ENCODE measurements at regions not wholly inside any gene's neighbourhood (a gene's known extent, or its start where the extent isn't known, plus 50 kb on each side); places are given as distances from the start of the nearest gene placed in this dataset.

GRCh38 chr1:9419369-9420041 is 119.8 kb upstream of the SLC25A33 start:
- ATAC-seq, result no peak
- no peak for DNase-seq
- intact Hi-C loops (cut with DNase I), result no loop called here

GRCh38 chr1:9420835-9421532 is 118.3 kb upstream of the SLC25A33 start:
- intact Hi-C loops (cut with DNase I), result no loop called here
- no peak for DNase-seq

DNA sequence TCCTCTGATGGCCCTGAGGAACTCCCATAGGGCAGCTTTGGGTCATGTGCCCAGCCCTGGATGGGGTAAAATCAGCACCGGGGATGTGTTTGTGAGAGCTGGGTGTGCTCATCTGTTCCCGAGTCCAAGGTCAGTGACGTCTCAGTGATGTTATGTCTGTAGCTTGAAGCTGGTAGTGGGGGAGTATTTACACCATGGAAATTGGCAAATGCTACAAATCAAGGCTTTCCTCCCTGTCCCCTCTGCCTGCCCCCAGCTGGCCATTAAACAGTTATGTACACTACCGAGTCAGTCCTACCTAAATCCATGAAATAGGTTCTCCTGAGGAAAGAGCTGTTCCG is 117.8 kb upstream of the SLC25A33 start:
- intact Hi-C loops (cut with DNase I), result no loop called here
- ATAC-seq, result no peak
- no peak for DNase-seq

More at GRCh38 chr1:9420835-9421532, 118.3 kb upstream of the SLC25A33 start:
- ATAC-seq, result no peak

GRCh38 chr1:9422321-9422720 is 116.9 kb upstream of the SLC25A33 start:
- intact Hi-C loops (cut with DNase I), result no loop called here
- ATAC-seq (no peak), DNase-seq (no peak)

DNA sequence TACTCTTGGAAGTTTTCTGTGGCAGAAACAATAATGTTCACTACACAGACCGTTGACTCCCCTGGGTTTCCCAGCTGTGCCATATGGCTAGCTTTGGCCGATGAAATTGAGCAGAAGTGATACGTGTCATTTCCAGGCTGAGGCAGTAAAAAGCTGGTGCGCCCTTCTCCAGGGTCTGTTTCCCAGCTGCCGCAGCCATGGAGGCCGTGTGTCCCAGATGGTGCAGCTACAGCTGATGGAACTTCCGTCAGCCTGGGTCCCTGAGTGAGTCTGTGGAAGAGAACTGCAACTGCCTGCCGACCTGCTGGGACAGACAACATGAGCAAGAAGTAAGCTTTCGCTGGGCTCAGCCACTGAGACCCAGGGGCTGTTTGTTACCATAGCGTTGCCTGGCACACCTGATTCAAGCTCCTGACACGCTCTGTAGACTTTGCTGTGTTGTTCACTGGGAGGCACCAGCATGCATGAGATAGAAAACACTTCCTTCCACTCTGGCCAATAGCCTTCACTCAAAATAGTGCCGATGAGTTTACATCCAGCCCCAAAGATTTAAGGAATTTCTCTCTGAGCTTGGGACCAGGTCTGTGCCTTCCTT is 116.3 kb upstream of the SLC25A33 start:
- intact Hi-C loops (cut with DNase I), result no loop called here
- ATAC-seq, result no peak
- no peak for DNase-seq

GRCh38 chr1:9424261-9424660 is 115.0 kb upstream of the SLC25A33 start:
- intact Hi-C loops (cut with DNase I), result no loop called here
- ATAC-seq (no peak), DNase-seq (no peak)

GRCh38 chr1:9425859-9426258 is 113.4 kb upstream of the SLC25A33 start:
- DNase-seq (no peak), ATAC-seq (no peak)
- intact Hi-C loops (cut with DNase I), result no loop called here

GRCh38 chr1:9426291-9426711 is 113.0 kb upstream of the SLC25A33 start:
- intact Hi-C loops (cut with DNase I), result no loop called here
- DNase-seq, result no peak
- no peak for ATAC-seq

DNA sequence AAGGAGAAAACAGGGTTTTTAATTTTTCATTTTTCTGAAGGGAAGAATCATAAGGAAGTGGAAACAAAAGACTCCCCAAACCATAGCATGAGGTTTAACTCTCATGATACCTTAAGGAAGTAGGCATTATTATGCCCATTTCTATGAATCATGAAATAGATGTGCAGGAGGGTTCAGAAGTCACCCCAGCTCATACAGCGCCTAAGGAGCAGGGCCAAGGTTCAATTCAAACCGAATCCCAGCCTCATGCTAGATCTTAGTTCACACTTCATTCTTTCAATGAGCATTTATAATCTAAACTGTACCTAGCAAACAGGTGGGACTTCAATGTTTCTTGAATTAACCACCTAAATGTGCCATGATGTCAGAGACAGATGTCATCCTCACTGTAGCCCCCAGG is 111.9 kb upstream of the SLC25A33 start:
- intact Hi-C loops (cut with DNase I), result no loop called here
- ATAC-seq, result no peak
- DNase-seq, result no peak

GRCh38 chr1:9428601-9429341 is 110.5 kb upstream of the SLC25A33 start:
- DNase-seq, result peak; percentile 99
- peak; percentile 97 to 98 for ATAC-seq
- intact Hi-C loops (cut with DNase I), result no loop called here

- peak; percentile 13 to 69 for ATAC-seq
- intact Hi-C loops (cut with DNase I), result no loop called here
Observed at GRCh38 chr1:9429342-9429711, 109.9 kb upstream of the SLC25A33 start.

GRCh38 chr1:9434247-9435152 is 104.8 kb upstream of the SLC25A33 start:
- DNase-seq (no peak), ATAC-seq (peak; percentile 1 to 13)
- intact Hi-C loops (cut with DNase I), result no loop called here

More at GRCh38 chr1:9429342-9429711, 109.9 kb upstream of the SLC25A33 start:
- no peak for DNase-seq

DNA sequence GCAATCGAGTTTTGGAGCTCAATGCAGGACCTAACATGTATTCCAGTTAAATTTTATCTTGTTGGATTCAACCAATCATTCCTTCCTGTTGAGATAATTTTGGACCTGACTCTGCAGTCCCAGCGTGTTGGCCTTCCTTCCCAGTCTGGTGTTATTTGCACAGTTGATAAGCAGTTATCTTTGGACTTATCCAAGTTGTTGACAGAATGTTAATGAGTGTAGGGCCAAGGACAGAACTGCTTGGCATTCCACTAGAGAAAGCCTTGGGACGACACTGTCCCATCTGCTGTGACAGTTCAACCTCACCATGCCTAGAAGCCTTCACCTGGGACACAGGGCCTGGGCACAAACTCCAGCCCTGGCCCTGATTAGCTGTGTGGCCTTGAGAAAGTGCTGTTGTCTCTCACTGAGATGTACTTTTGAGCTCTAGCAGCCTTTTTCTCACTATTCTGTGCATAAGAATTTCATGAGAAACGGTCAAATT is 104.1 kb upstream of the SLC25A33 start:
- DNase-seq (no peak), ATAC-seq (peak; percentile 16 to 35)
- intact Hi-C loops (cut with DNase I), result no loop called here

GRCh38 chr1:9435854-9436640 is 103.2 kb upstream of the SLC25A33 start:
- intact Hi-C loops (cut with DNase I), result no loop called here
- DNase-seq, result no peak
- ATAC-seq, result no peak

DNA sequence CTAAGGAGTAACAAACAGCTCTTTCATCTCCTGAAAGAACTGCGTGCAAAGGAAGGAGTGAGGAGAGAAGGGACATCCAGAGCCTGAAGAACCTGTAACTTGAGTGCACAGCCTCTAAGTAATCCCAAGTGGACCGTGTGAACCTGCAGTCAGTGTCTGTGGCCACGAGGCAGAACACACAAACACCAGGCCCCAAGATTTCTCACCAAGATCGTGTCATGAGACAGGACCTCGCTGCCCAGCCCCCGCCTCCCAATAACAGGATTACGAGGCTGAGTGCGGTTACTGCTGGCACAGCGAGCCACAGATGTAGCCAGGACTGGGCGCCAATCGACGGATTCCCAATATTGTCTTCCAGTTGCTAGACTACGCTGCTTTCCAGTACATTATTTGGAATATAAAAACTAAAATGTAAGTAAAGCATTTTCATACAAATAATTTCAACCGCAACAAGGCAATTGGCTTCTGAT is 101.3 kb upstream of the SLC25A33 start:
- intact Hi-C loops (cut with DNase I), result no loop called here
- peak; percentile 4 to 28 for ATAC-seq
- peak; percentile 55 for DNase-seq

DNA sequence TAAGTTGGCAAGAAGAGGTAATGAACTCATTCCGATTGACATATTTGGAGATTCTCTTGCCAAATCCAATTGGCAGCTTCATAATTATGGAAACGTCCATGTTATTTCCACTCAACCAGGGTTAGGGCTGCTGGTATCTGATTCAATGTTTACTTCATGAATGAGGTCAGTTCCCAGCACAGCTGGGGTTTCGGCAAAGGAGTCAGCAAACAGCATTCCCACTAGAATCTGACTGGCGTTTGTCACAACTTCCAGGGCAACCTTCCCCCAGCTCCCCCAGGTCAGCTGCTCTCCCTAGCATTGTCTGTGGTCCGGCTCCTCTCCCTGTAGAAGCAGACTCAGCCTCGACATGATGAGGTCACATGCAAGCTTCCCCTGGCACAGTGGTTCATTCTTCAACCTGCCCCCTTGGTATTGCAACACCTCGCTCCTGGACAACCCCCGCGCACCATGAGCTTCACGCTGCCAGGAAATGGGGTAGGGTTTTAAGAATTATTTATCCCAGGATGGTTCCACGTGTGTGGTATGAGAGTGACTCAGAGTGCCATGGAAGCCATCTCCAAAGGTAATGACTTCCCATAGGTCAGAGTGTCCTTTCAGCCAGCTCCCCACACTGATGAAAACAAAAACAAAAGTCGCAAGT is 100.7 kb upstream of the SLC25A33 start:
- ATAC-seq (peak; percentile 43 to 72), DNase-seq (peak; percentile 68)
- intact Hi-C loops (cut with DNase I), result no loop called here

DNA sequence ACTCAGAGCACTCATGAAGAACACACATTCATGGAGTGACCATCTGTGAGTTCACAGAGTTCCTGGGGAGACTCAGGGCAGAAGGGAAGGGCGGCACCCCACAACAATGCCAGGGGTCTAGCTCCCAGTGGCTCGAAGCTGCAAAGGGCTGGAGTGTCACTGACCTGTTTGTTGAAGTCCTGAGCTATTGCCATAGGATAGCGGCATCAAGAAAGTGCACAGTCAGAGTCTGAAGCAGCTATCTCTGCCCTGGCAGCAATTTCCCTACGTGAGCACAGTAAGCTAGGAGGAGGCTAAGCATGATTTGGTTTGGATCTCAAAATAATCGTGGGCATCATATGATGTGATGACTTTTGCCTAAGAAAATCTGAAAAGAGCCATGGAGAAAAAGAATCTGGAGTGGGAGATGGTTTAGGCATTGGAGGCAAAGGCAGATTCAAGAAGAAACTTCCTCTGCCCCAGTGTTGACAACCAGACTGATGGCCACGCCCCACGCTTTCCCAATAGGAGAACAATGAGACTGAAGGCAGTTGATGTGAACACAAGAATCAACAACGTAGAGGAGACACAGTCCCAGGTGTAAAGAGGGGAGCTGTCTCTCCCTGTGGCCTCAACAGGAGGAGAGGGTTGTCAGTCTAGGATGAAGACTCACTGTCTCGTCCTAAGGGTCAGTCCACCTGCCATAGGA is 100.0 kb upstream of the SLC25A33 start:
- DNase-seq (peak; percentile 48), ATAC-seq (peak in 1 of 2 donors; percentile 14)
- intact Hi-C loops (cut with DNase I), result no loop called here
